ENCODE measurements at regions not wholly inside any gene's neighbourhood (a gene's known extent, or its start where the extent isn't known, plus 50 kb on each side); places are given as distances from the start of the nearest gene placed in this dataset.

GRCh38 chr18:42658171-42658570 lies 457.3 kb downstream of the RIT2 start:
- TF ChIP-seq POLR2A (IDR thresholded peaks at IDR 0.05), result no peak
- no peak for TF ChIP-seq CTCF (IDR thresholded peaks at IDR 0.05)
- Histone ChIP-seq H3K27ac (no peak overlapping the region), H3K4me1 (no peaks in the 10 kb centered on the region), H3K4me3 (no peak overlapping the region), H3K36me3 (ENCODE audit: low read depth, missing control alignments) (no peaks in the 10 kb centered on the region), H3K27me3 (no peaks in the 10 kb centered on the region), H3K9me3 (no peaks in the 10 kb centered on the region)
- 60 to 74% methylated on average over 3 of the region's 3 CpGs for WGBS, 2 donors
- intact Hi-C loops (cut with DNase I; ENCODE audit: low total_unique reads), result no loop called here
- DNase-seq, result no peak

- H3K9me3 ChIP-seq, result no peaks in the 10 kb centered on the region
- H3K36me3 ChIP-seq (ENCODE audit: low read depth, missing control alignments), result no peaks in the 10 kb centered on the region
- H3K4me1 ChIP-seq, result no peaks in the 10 kb centered on the region
- no peak for TF ChIP-seq POLR2A (IDR thresholded peaks at IDR 0.05)
- TF ChIP-seq CTCF (IDR thresholded peaks at IDR 0.05), result no peak
- no peak for DNase-seq
- no peak overlapping the region for H3K27ac ChIP-seq
- no peak overlapping the region for H3K4me3 ChIP-seq
- WGBS, 2 donors, result 86 to 93% methylated on average over 1 of the region's 1 CpG
- no peaks in the 10 kb centered on the region for H3K27me3 ChIP-seq
- intact Hi-C loops (cut with DNase I; ENCODE audit: low total_unique reads), result no loop called here
These were observed 456.3 kb downstream of the RIT2 start for GRCh38 chr18:42659187-42659586.

GRCh38 chr18:42670860-42671259 lies 444.6 kb downstream of the RIT2 start:
- TF ChIP-seq POLR2A (IDR thresholded peaks at IDR 0.05), result no peak
- no peak for TF ChIP-seq CTCF (IDR thresholded peaks at IDR 0.05)
- no peaks in the 10 kb centered on the region for H3K36me3 ChIP-seq (ENCODE audit: low read depth, missing control alignments)
- intact Hi-C loops (cut with DNase I; ENCODE audit: low total_unique reads), result no loop called here
- no peaks in the 10 kb centered on the region for H3K27me3 ChIP-seq
- WGBS, 2 donors, result 93 to 95% methylated on average over 4 of the region's 4 CpGs
- H3K27ac ChIP-seq, result no peak overlapping the region
- H3K4me3 ChIP-seq, result no peak overlapping the region
- no peaks in the 10 kb centered on the region for H3K4me1 ChIP-seq
- H3K9me3 ChIP-seq, result no peaks in the 10 kb centered on the region
- no peak for DNase-seq

GRCh38 chr18:42675810-42676209 lies 439.7 kb downstream of the RIT2 start:
- intact Hi-C loops (cut with DNase I; ENCODE audit: low total_unique reads), result no loop called here
- WGBS, 2 donors, result 75 to 97% methylated on average over 1 of the region's 1 CpG
- Histone ChIP-seq H3K4me1 (no peaks in the 10 kb centered on the region), H3K9me3 (no peaks in the 10 kb centered on the region), H3K27me3 (no peaks in the 10 kb centered on the region), H3K36me3 (ENCODE audit: low read depth, missing control alignments) (no peaks in the 10 kb centered on the region), H3K27ac (no peak overlapping the region), H3K4me3 (no peak overlapping the region)
- TF ChIP-seq CTCF (IDR thresholded peaks at IDR 0.05) (no peak), POLR2A (IDR thresholded peaks at IDR 0.05) (no peak)
- no peak for DNase-seq

- H3K4me1 ChIP-seq, result no peaks in the 10 kb centered on the region
- TF ChIP-seq POLR2A (IDR thresholded peaks at IDR 0.05) (no peak), CTCF (IDR thresholded peaks at IDR 0.05) (no peak)
- no peaks in the 10 kb centered on the region for H3K9me3 ChIP-seq
- intact Hi-C loops (cut with DNase I; ENCODE audit: low total_unique reads), result no loop called here
- no peaks in the 10 kb centered on the region for H3K36me3 ChIP-seq (ENCODE audit: low read depth, missing control alignments)
- DNase-seq, result no peak
- H3K27me3 ChIP-seq, result no peaks in the 10 kb centered on the region
- no peak overlapping the region for H3K27ac ChIP-seq
- H3K4me3 ChIP-seq, result no peak overlapping the region
- WGBS, 2 donors, result 86 to 90% methylated on average over 2 of the region's 2 CpGs
These were observed 432.4 kb downstream of the RIT2 start for GRCh38 chr18:42683094-42683493.

Measured in testis (tissue), 2 donors.